Endodermal cell (in vitro differentiated cells): ENCODE measurements at regions not wholly inside any gene's neighbourhood (a gene's known extent, or its start where the extent isn't known, plus 50 kb on each side); places are given as distances from the start of the nearest gene placed in this dataset.

Experiments used
- DNase-seq: peaks from one replicate; pipeline ENCODE4 v3.0.0-alpha.2; 2017
- H3K27ac ChIP-seq: 2 replicates; pipeline ENCODE4 v1.5.1; 2013; ENCODE audit warnings: mild to moderate bottlenecking, low read depth, low read length, moderate library complexity
- H3K27me3 ChIP-seq: 2 replicates; pipeline ENCODE4 v1.6.1; 2013; ENCODE audit warnings: mild to moderate bottlenecking, low read length, moderate library complexity; ENCODE audit not compliant: insufficient read depth, control insufficient read depth, poor library complexity, severe bottlenecking
- H3K36me3 ChIP-seq: 2 replicates; pipeline ENCODE4 v1.7.0; 2013; ENCODE audit warnings: mild to moderate bottlenecking, low read length, moderate library complexity; ENCODE audit not compliant: control insufficient read depth, insufficient read depth
- H3K4me1 ChIP-seq: one replicate; pipeline ENCODE4 v1.7.0; 2013; ENCODE audit warnings: low read length; ENCODE audit not compliant: control insufficient read depth, insufficient read depth
- H3K4me3 ChIP-seq: 2 replicates; pipeline ENCODE4 v1.5.1; 2013; ENCODE audit warnings: mild to moderate bottlenecking, low read length, moderate library complexity
- H3K9ac ChIP-seq: 2 replicates; pipeline ENCODE4 v1.6.1; 2013; ENCODE audit warnings: mild to moderate bottlenecking, low read length, moderate library complexity; ENCODE audit not compliant: poor library complexity, severe bottlenecking; ENCODE audit errors: extremely low read depth
- H3K9me3 ChIP-seq: 2 replicates; pipeline ENCODE4 v1.6.1; 2013; ENCODE audit warnings: mild to moderate bottlenecking, low read length, moderate library complexity; ENCODE audit not compliant: control insufficient read depth
- H3K27ac Mint-ChIP-seq: 2 replicates; pipeline ENCODE4 v1.8.0; 2020; ENCODE audit warnings: mixed read lengths
- H3K27me3 Mint-ChIP-seq: 2 replicates; pipeline ENCODE4 v1.8.0; 2021; ENCODE audit warnings: mild to moderate bottlenecking, mixed read lengths; ENCODE audit not compliant: insufficient read depth
- H3K36me3 Mint-ChIP-seq: 2 replicates; pipeline ENCODE4 v1.8.0; 2020; ENCODE audit warnings: low read depth, mixed read lengths
- H3K4me1 Mint-ChIP-seq: 2 replicates; pipeline ENCODE4 v1.8.0; 2020; ENCODE audit warnings: mixed read lengths
- H3K4me3 Mint-ChIP-seq: 2 replicates; pipeline ENCODE4 v1.8.0; 2020; ENCODE audit warnings: mild to moderate bottlenecking, moderate library complexity, mixed read lengths
- H3K9me3 Mint-ChIP-seq: 2 replicates; pipeline ENCODE4 v1.8.0; 2020; ENCODE audit warnings: mild to moderate bottlenecking, mixed read lengths
- WGBS, 2 experiments: methylation state at CpG; one replicate each; pipeline versions ENCODE4 v1.1.5 to v1.1.7; 2013; ENCODE audit warnings: missing lambda C conversion rate in 2 of 2, mixed read lengths in 1 of 2; ENCODE audit not compliant: insufficient coverage in 1 of 2, insufficient read length in 1 of 2; 5-methylcytosine and 5-hydroxymethylcytosine counted together
- TF ChIP-seq, protein P1 (sequence below): fragments of 200-600 bp; sonication (generic); conservative IDR thresholded peaks from 2 replicates; pipeline ENCODE4 v1.5.0; 2021; ENCODE audit warnings: antibody characterized with exemption, mild to moderate bottlenecking

DNA sequence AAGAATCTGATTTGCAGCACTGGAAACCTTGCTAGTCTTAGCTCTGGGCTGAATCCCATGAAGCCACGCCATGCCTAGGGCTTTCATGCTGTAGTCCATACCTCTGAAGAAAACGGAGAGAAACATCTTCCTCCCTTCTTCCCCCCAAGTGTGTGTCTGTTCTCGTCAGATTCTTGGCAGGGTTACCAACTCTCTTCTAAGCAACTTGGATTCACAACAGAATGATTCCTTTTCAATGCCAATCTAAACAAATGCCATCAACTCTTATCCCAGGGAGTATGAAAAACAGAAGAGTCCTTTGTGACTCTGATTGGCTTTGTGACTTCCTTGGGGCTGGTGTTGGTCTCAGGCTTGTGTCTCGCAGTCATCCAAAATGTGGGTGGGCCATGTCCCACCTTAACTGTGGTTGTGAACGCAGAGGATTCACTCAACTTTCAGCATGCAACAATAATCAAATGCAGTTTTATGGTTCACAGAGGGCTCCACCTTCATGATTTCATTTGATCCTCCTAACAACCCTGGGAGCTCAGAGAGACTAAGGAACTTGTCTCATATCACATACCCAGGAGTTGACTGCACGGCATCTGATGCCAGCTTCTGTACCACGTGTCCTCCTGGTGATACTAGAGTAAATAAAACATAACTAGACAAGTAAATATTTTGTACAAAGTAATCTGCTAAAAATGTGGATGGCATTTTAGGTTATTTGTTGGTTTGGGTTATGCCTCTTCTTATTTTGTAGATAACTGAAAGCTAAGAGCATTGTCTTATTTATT, 186.0 kb upstream of the TNP1 start:
- Histone ChIP-seq H3K27me3 (no peaks in the 10 kb centered on the region), H3K36me3 (no peaks in the 10 kb centered on the region), H3K27ac (no peak overlapping the region), H3K9ac (no peak overlapping the region), H3K4me1 (peaks cover 9% of the 10 kb centered on the region), H3K9me3 (no peaks in the 10 kb centered on the region), H3K4me3 (no peak overlapping the region)
- DNase-seq, result peak; percentile 14
- TF ChIP-seq, protein P1, sequence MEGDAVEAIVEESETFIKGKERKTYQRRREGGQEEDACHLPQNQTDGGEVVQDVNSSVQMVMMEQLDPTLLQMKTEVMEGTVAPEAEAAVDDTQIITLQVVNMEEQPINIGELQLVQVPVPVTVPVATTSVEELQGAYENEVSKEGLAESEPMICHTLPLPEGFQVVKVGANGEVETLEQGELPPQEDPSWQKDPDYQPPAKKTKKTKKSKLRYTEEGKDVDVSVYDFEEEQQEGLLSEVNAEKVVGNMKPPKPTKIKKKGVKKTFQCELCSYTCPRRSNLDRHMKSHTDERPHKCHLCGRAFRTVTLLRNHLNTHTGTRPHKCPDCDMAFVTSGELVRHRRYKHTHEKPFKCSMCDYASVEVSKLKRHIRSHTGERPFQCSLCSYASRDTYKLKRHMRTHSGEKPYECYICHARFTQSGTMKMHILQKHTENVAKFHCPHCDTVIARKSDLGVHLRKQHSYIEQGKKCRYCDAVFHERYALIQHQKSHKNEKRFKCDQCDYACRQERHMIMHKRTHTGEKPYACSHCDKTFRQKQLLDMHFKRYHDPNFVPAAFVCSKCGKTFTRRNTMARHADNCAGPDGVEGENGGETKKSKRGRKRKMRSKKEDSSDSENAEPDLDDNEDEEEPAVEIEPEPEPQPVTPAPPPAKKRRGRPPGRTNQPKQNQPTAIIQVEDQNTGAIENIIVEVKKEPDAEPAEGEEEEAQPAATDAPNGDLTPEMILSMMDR, result no peak
- peaks cover 38% of the 10 kb centered on the region for H3K4me1 Mint-ChIP-seq
- H3K27ac Mint-ChIP-seq, result no peak overlapping the region
- no peaks in the 10 kb centered on the region for H3K36me3 Mint-ChIP-seq
- WGBS, 2 experiments, result 93% methylated on average over 4 to 7 of the region's 7 CpGs
- H3K27me3 Mint-ChIP-seq, result peaks cover 3% of the 10 kb centered on the region
- no peak overlapping the region for H3K4me3 Mint-ChIP-seq
- H3K9me3 Mint-ChIP-seq, result no peaks in the 10 kb centered on the region

- Mint-ChIP-seq H3K27me3 (peaks cover 12% of the 10 kb centered on the region), H3K9me3 (no peaks in the 10 kb centered on the region), H3K4me1 (no peaks in the 10 kb centered on the region), H3K36me3 (no peaks in the 10 kb centered on the region), H3K27ac (no peak overlapping the region), H3K4me3 (no peak overlapping the region)
- no peaks in the 10 kb centered on the region for H3K9me3 ChIP-seq
- no peaks in the 10 kb centered on the region for H3K36me3 ChIP-seq
- TF ChIP-seq, protein P1, result no peak
- H3K4me1 ChIP-seq, result no peaks in the 10 kb centered on the region
- DNase-seq, result no peak
- H3K27ac ChIP-seq, result no peak overlapping the region
- no peak overlapping the region for H3K4me3 ChIP-seq
- no peak overlapping the region for H3K9ac ChIP-seq
- 90 to 91% methylated on average over 8 of the region's 8 CpGs for WGBS, 2 experiments
- no peaks in the 10 kb centered on the region for H3K27me3 ChIP-seq
These were observed 180.2 kb upstream of the TNP1 start for GRCh38 chr2:217040099-217040498.

- no peak overlapping the region for H3K27ac ChIP-seq
- H3K36me3 ChIP-seq, result no peaks in the 10 kb centered on the region
- H3K27me3 ChIP-seq, result no peaks in the 10 kb centered on the region
- Mint-ChIP-seq H3K27ac (no peak overlapping the region), H3K4me3 (no peak overlapping the region), H3K4me1 (no peaks in the 10 kb centered on the region), H3K27me3 (peaks cover 18% of the 10 kb centered on the region), H3K36me3 (no peaks in the 10 kb centered on the region), H3K9me3 (no peaks in the 10 kb centered on the region)
- peak; percentile 7 for DNase-seq
- H3K4me1 ChIP-seq, result no peaks in the 10 kb centered on the region
- H3K4me3 ChIP-seq, result no peak overlapping the region
- 67% methylated on average over 2 of the region's 2 CpGs; no CpG with 5 or more reads in 1 of the 2 experiments for WGBS, 2 experiments
- TF ChIP-seq, protein P1, result no peak
- H3K9ac ChIP-seq, result no peak overlapping the region
- H3K9me3 ChIP-seq, result no peaks in the 10 kb centered on the region
These were observed 178.1 kb upstream of the TNP1 start for GRCh38 chr2:217038001-217038400.
